ENCODE measurements at regions not wholly inside any gene's neighbourhood (a gene's known extent, or its start where the extent isn't known, plus 50 kb on each side); places are given as distances from the start of the nearest gene placed in this dataset.

- no peak for DNase-seq (ENCODE audit: low read depth in 2 of 2)
These were observed 119.9 kb downstream of the FAM43A start for GRCh38 chr3:194805546-194805945.

- DNase-seq (ENCODE audit: low read depth in 2 of 2) = no peak
These were observed 121.4 kb downstream of the FAM43A start for GRCh38 chr3:194806991-194807630.

- no peak for DNase-seq (ENCODE audit: low read depth in 2 of 2)
These were observed 123.0 kb downstream of the FAM43A start for GRCh38 chr3:194808640-194809097.

GRCh38 chr3:194809382-194809781 is 123.7 kb downstream of the FAM43A start:
- DNase-seq (ENCODE audit: low read depth in 2 of 2) = no peak

GRCh38 chr3:194810076-194810475 is 124.4 kb downstream of the FAM43A start:
- DNase-seq (ENCODE audit: low read depth in 2 of 2) = no peak

- no peak for DNase-seq (ENCODE audit: low read depth in 2 of 2)
These were observed 125.4 kb downstream of the FAM43A start for GRCh38 chr3:194811118-194811517.

GRCh38 chr3:194812176-194812575 is 126.5 kb downstream of the FAM43A start:
- no peak for DNase-seq (ENCODE audit: low read depth in 2 of 2)

GRCh38 chr3:194814878-194815357 is 129.2 kb downstream of the FAM43A start:
- no peak for DNase-seq (ENCODE audit: low read depth in 2 of 2)

- DNase-seq (ENCODE audit: low read depth in 2 of 2) = no peak
These were observed 131.3 kb downstream of the FAM43A start for GRCh38 chr3:194816748-194817591.

- DNase-seq (ENCODE audit: low read depth in 2 of 2) = no peak
These were observed 131.9 kb downstream of the FAM43A start for GRCh38 chr3:194817592-194817930.

GRCh38 chr3:194817936-194818335 is 132.3 kb downstream of the FAM43A start:
- no peak for DNase-seq (ENCODE audit: low read depth in 2 of 2)

GRCh38 chr3:194824100-194824499 is 138.4 kb downstream of the FAM43A start:
- DNase-seq (ENCODE audit: low read depth in 2 of 2) = no peak

GRCh38 chr3:194824701-194825111 is 139.0 kb downstream of the FAM43A start:
- no peak for DNase-seq (ENCODE audit: low read depth in 2 of 2)

- no peak for DNase-seq (ENCODE audit: low read depth in 2 of 2)
These were observed 140.9 kb downstream of the FAM43A start for GRCh38 chr3:194826594-194826993.

- DNase-seq (ENCODE audit: low read depth in 2 of 2) = no peak
These were observed 141.8 kb downstream of the FAM43A start for GRCh38 chr3:194827486-194827885.

- DNase-seq (ENCODE audit: low read depth in 2 of 2) = no peak
These were observed 142.4 kb downstream of the FAM43A start for GRCh38 chr3:194828116-194828515.

- DNase-seq (ENCODE audit: low read depth in 2 of 2) = no peak
These were observed 143.2 kb downstream of the FAM43A start for GRCh38 chr3:194828926-194829325.

GRCh38 chr3:194830401-194830800 is 144.7 kb downstream of the FAM43A start:
- no peak for DNase-seq (ENCODE audit: low read depth in 2 of 2)

GRCh38 chr3:194830978-194831377 is 145.3 kb downstream of the FAM43A start:
- no peak for DNase-seq (ENCODE audit: low read depth in 2 of 2)

GRCh38 chr3:194832346-194833104 is 146.8 kb downstream of the FAM43A start:
- no peak for DNase-seq (ENCODE audit: low read depth in 2 of 2)

- no peak for DNase-seq (ENCODE audit: low read depth in 2 of 2)
These were observed 147.6 kb downstream of the FAM43A start for GRCh38 chr3:194833114-194833910.

GRCh38 chr3:194836661-194837060 is 151.0 kb downstream of the FAM43A start:
- DNase-seq (ENCODE audit: low read depth in 2 of 2) = no peak

Data from stimulated activated CD4-positive, alpha-beta T cell treated with anti-CD3 and anti-CD28 coated beads, Interleukin-1b, Interleukin-23, amount 100 ng/mL, for 1 hour (primary cell).